Kidney epithelial cell (primary cell): ENCODE measurements at regions not wholly inside any gene's neighbourhood (a gene's known extent, or its start where the extent isn't known, plus 50 kb on each side); places are given as distances from the start of the nearest gene placed in this dataset.

ENCODE experiments used
- DNase-seq: peaks from one replicate; pipeline ENCODE4 v3.0.0-alpha.2; 2010; ENCODE audit warnings: low read depth
- H3K27me3 ChIP-seq: 2 replicates; pipeline ENCODE4 v1.6.0; 2011; ENCODE audit warnings: low read length; ENCODE audit not compliant: control insufficient read depth, insufficient read depth
- H3K36me3 ChIP-seq: 2 replicates; pipeline ENCODE4 v1.5.1; 2011; ENCODE audit warnings: low read length; ENCODE audit not compliant: control insufficient read depth, insufficient read depth
- H3K4me3 ChIP-seq: 2 replicates; pipeline ENCODE4 v1.5.1; 2011; ENCODE audit warnings: low read depth, mild to moderate bottlenecking, control low read depth, low read length
- CTCF ChIP-seq: IDR thresholded peaks from 2 replicates; pipeline ENCODE4 v1.5.1; 2011; ENCODE audit warnings: mild to moderate bottlenecking, moderate library complexity, low read length, control low read depth, inconsistent platforms; ENCODE audit not compliant: insufficient read depth, poor library complexity, severe bottlenecking

- no peaks in the 10 kb centered on the region for H3K36me3 ChIP-seq
- no peak for TF ChIP-seq CTCF
- no peak overlapping the region for H3K4me3 ChIP-seq
- no peak for DNase-seq
- no peaks in the 10 kb centered on the region for H3K27me3 ChIP-seq
Observed at GRCh38 chr13:91228940-91229339, 118.5 kb upstream of the MIR17HG start.

GRCh38 chr13:91232716-91233115 is 114.8 kb upstream of the MIR17HG start:
- DNase-seq = no peak
- TF ChIP-seq CTCF = no peak
- no peak overlapping the region for H3K4me3 ChIP-seq

GRCh38 chr13:91233291-91233690 is 114.2 kb upstream of the MIR17HG start:
- H3K27me3 ChIP-seq = no peaks in the 10 kb centered on the region
- no peak for TF ChIP-seq CTCF
- DNase-seq = no peak
- no peaks in the 10 kb centered on the region for H3K36me3 ChIP-seq
- no peak overlapping the region for H3K4me3 ChIP-seq

More at GRCh38 chr13:91232716-91233115, 114.8 kb upstream of the MIR17HG start:
- H3K27me3 ChIP-seq = no peaks in the 10 kb centered on the region
- no peaks in the 10 kb centered on the region for H3K36me3 ChIP-seq

- DNase-seq = no peak
- H3K27me3 ChIP-seq = no peaks in the 10 kb centered on the region
- no peaks in the 10 kb centered on the region for H3K36me3 ChIP-seq
- no peak for TF ChIP-seq CTCF
- H3K4me3 ChIP-seq = no peak overlapping the region
Observed at GRCh38 chr13:91236182-91236581, 111.3 kb upstream of the MIR17HG start.

GRCh38 chr13:91236921-91237320 is 110.6 kb upstream of the MIR17HG start:
- H3K27me3 ChIP-seq = no peaks in the 10 kb centered on the region
- H3K4me3 ChIP-seq = no peak overlapping the region
- DNase-seq = no peak
- TF ChIP-seq CTCF = no peak
- H3K36me3 ChIP-seq = no peaks in the 10 kb centered on the region

GRCh38 chr13:91238036-91238435 is 109.5 kb upstream of the MIR17HG start:
- no peak for DNase-seq
- Histone ChIP-seq H3K4me3 (no peak overlapping the region), H3K36me3 (no peaks in the 10 kb centered on the region), H3K27me3 (no peaks in the 10 kb centered on the region)
- no peak for TF ChIP-seq CTCF
